Nephron progenitor cell (in vitro differentiated cells): ENCODE measurements at regions not wholly inside any gene's neighbourhood (a gene's known extent, or its start where the extent isn't known, plus 50 kb on each side); places are given as distances from the start of the nearest gene placed in this dataset.
"Not testable (repeated sequence)": the region's sequence is repeated elsewhere in the genome, so short reads cannot be mapped to it uniquely, and the experiment has no call there.

Experiments
- DNase-seq: peaks from one replicate; pipeline ENCODE4 v3.0.0; 2021
- H3K27ac Mint-ChIP-seq: 2 replicates; pipeline ENCODE4 v1.8.0; 2021; ENCODE audit warnings: mild to moderate bottlenecking, moderate library complexity, mixed read lengths
- H3K27me3 Mint-ChIP-seq: 2 replicates; pipeline ENCODE4 v1.8.0; 2021; ENCODE audit warnings: mild to moderate bottlenecking, low read depth, mixed read lengths; ENCODE audit not compliant: poor library complexity
- H3K36me3 Mint-ChIP-seq: 2 replicates; pipeline ENCODE4 v1.8.0; 2021; ENCODE audit warnings: low read depth, mixed read lengths
- H3K4me1 Mint-ChIP-seq: 2 replicates; pipeline ENCODE4 v1.8.0; 2021; ENCODE audit warnings: mixed read lengths
- H3K4me3 Mint-ChIP-seq: 2 replicates; pipeline ENCODE4 v1.8.0; 2021; ENCODE audit warnings: mild to moderate bottlenecking, moderate library complexity, mixed read lengths
- H3K9me3 Mint-ChIP-seq: 2 replicates; pipeline ENCODE4 v1.8.0; 2021; ENCODE audit warnings: mild to moderate bottlenecking, moderate library complexity, mixed read lengths
- TF ChIP-seq, protein P1 (sequence below): fragments of 200-600 bp; sonication (generic); IDR thresholded peaks from 2 replicates; pipeline ENCODE4 v1.5.0; 2021; ENCODE audit warnings: antibody characterized with exemption

DNA sequence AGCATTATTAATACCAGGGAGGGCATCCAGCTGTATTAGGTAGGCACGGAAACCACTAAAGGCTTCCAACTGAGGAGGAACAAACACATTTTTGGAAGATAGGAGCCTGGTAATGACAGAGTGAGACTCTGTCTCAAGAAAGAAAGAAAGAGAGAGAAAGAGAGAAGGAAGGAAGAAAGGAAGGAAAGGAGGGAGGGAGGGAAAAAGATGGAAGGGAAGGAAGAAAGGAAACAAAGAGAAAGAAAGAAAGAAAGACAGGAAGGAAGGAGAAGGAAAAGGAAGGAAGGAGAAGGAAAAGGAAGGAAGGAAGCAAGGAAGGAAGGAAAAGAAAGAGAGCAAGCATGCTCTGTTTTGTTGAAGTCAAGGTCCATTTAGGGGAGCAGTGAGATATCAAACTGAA, 103.8 kb upstream of the RFX8 start:
- Mint-ChIP-seq H3K36me3 (no peaks in the 10 kb centered on the region), H3K27ac (no peak overlapping the region), H3K27me3 (peaks cover 18% of the 10 kb centered on the region), H3K4me1 (no peaks in the 10 kb centered on the region), H3K4me3 (no peak overlapping the region), H3K9me3 (no peaks in the 10 kb centered on the region)
- DNase-seq, result no peak
- TF ChIP-seq, protein P1, sequence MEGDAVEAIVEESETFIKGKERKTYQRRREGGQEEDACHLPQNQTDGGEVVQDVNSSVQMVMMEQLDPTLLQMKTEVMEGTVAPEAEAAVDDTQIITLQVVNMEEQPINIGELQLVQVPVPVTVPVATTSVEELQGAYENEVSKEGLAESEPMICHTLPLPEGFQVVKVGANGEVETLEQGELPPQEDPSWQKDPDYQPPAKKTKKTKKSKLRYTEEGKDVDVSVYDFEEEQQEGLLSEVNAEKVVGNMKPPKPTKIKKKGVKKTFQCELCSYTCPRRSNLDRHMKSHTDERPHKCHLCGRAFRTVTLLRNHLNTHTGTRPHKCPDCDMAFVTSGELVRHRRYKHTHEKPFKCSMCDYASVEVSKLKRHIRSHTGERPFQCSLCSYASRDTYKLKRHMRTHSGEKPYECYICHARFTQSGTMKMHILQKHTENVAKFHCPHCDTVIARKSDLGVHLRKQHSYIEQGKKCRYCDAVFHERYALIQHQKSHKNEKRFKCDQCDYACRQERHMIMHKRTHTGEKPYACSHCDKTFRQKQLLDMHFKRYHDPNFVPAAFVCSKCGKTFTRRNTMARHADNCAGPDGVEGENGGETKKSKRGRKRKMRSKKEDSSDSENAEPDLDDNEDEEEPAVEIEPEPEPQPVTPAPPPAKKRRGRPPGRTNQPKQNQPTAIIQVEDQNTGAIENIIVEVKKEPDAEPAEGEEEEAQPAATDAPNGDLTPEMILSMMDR, result no peak

DNA sequence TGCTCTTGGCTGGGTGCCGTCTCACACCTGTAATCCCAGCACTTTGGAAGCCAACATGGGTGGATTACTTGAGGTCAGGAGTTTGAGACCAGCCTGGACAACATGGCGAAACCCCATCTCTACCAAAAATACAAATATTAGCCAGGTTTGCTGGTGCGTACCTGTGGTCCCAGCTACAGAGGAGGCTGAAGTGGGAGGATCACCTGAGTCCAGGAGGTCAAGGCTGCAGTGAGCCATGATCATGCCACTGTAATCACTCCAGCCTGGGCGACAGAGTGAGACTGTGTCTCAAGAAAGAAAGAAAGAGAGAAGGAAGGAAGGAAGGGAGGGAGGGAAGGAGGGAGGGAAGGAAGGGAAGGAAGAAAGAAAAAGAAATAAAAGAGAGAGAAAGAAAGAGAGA, 103.2 kb upstream of the RFX8 start:
- H3K27me3 Mint-ChIP-seq, result peaks cover 18% of the 10 kb centered on the region
- H3K4me3 Mint-ChIP-seq, H3K4me1 Mint-ChIP-seq, DNase-seq, H3K36me3 Mint-ChIP-seq, H3K9me3 Mint-ChIP-seq, H3K27ac Mint-ChIP-seq: not testable (repeated sequence)

DNA sequence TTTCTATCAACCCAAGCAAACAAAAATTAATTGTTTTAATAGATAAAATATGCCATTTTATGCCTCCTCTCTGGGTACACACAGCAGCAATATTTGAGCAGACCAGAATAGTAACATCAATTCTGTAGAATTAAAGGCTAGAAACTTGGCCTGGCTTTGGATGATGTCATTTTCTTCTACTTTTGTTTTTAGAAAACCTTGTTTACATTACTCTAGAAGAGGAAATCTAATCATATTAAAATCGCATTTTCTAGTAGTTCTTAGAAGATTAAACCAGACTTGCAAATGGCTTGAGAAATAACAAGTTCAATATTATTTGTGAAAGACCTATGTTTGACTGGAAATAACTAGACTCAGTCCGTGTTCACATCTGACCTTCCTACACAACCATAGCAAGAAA, 102.3 kb upstream of the RFX8 start:
- H3K9me3 Mint-ChIP-seq, result peaks cover 5% of the 10 kb centered on the region
- H3K4me3 Mint-ChIP-seq, result no peak overlapping the region
- TF ChIP-seq, protein P1, result no peak
- H3K27me3 Mint-ChIP-seq, result peaks cover 18% of the 10 kb centered on the region
- peaks cover 4% of the 10 kb centered on the region for H3K36me3 Mint-ChIP-seq
- no peak overlapping the region for H3K27ac Mint-ChIP-seq
- no peaks in the 10 kb centered on the region for H3K4me1 Mint-ChIP-seq
- DNase-seq, result no peak

DNA sequence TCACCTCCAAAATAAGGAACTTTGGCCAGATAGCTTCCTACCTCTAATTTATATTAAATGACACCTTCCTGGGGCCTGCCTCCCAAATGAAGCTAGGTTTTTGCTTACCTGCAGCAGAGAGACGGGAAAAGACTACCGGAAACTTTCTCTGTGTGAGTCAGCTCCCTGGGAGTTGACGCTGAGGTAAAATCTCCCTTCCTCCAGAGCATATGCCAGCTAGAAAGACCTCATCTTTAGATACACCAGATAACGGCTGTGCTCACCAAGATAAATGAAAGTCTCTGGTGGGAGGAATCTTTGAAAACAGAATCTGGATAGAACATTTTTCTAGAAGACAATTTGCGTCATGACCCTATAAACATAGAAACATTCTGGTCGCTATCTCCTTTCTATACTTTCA, 99.7 kb upstream of the RFX8 start:
- Mint-ChIP-seq H3K36me3 (peaks cover 7% of the 10 kb centered on the region), H3K4me1 (no peaks in the 10 kb centered on the region), H3K4me3 (no peak overlapping the region), H3K9me3 (peaks cover 7% of the 10 kb centered on the region), H3K27ac (no peak overlapping the region), H3K27me3 (peaks cover 11% of the 10 kb centered on the region)
- TF ChIP-seq, protein P1, result no peak
- no peak for DNase-seq

DNA sequence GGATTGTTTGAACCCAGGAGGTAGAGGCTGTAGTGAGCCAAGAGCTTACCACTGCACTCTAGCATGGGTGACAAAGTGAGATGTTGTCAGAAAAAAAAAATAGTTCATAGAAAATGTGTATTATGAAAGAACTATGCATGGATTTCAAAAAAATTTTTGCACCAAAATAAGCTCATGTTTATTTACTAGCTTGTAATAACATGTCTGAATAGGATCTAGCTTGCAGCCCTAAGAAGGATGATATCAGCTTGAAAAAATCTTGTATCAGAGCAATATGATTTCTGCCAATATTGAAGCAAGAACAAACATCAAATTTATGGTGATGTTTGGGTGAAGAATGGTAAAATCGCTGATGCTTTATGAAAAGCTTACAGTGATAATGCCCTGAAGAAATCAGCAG, 97.0 kb upstream of the RFX8 start:
- no peaks in the 10 kb centered on the region for H3K27me3 Mint-ChIP-seq

DNA sequence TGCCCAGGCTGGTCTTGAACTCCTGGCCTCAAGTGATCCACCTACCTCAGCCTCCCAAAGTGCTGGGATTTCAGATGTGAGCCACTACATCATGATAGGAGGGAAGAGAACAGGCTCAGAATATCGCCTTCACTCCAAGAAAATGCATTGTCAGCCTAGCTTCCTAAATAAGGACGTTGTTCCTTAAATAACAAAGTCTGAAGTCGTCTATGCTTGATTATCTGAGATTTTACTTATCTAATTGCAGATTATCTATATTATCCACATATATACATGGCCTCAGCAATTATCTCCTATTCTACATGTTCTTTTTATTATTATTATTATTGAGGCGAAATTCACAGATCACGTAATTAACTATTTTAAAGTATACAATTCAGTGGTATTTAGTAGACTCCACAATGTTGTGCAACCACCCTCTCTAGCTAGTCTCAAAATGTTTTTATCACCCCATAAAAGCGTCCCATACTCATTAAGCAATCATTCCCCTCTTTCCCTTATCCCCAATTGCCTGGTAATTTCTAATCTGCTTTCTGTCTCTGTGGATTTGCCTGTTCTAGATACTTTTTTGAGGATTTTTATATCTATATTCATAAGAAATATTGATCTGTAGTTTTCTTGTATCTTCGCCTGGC, 95.1 kb upstream of the RFX8 start:
- Mint-ChIP-seq H3K4me3 (no peak overlapping the region), H3K4me1 (no peaks in the 10 kb centered on the region), H3K36me3 (peaks cover 7% of the 10 kb centered on the region), H3K27ac (no peak overlapping the region), H3K9me3 (peaks cover 7% of the 10 kb centered on the region), H3K27me3 (peaks cover 3% of the 10 kb centered on the region)
- TF ChIP-seq, protein P1, result no peak
- no peak for DNase-seq

More for the DNA sequence above, 97.0 kb upstream of the RFX8 start:
- peaks cover 7% of the 10 kb centered on the region for H3K9me3 Mint-ChIP-seq
- no peak overlapping the region for H3K27ac Mint-ChIP-seq
- no peaks in the 10 kb centered on the region for H3K4me1 Mint-ChIP-seq
- peaks cover 7% of the 10 kb centered on the region for H3K36me3 Mint-ChIP-seq
- TF ChIP-seq, protein P1, result no peak
- H3K4me3 Mint-ChIP-seq, result no peak overlapping the region
- DNase-seq, result no peak
